ENCODE measurements at regions not wholly inside any gene's neighbourhood (a gene's known extent, or its start where the extent isn't known, plus 50 kb on each side); places are given as distances from the start of the nearest gene placed in this dataset.

GRCh38 chr1:209402697-209403096 lies 180.8 kb upstream of the CAMK1G start:
- Mint-ChIP-seq H3K9me3 (ENCODE audit: unreplicated experiment) (peaks cover 1% of the 10 kb centered on the region), H3K36me3 (ENCODE audit: insufficient read depth, unreplicated experiment) (no peaks in the 10 kb centered on the region), H3K27me3 (ENCODE audit: insufficient read depth, unreplicated experiment) (no peaks in the 10 kb centered on the region), H3K4me3 (ENCODE audit: unreplicated experiment) (no peak overlapping the region), H3K27ac (ENCODE audit: unreplicated experiment) (no peak overlapping the region), H3K4me1 (ENCODE audit: low read depth, unreplicated experiment) (peaks cover 6% of the 10 kb centered on the region)
- ChIA-PET CTCF (no interaction called here), POLR2A (no interaction called here)
- Histone ChIP-seq H3K4me3 (ENCODE audit: low read depth, low read length) (no peak overlapping the region), H3K4me1 (peaks cover 45% of the 10 kb centered on the region), H3K36me3 (ENCODE audit: control insufficient read depth, insufficient read depth, low read length) (no peaks in the 10 kb centered on the region), H3K27me3 (replicated peaks; ENCODE audit: control insufficient read depth, insufficient read depth, low read length) (no peaks in the 10 kb centered on the region), H3K9me3 (no peaks in the 10 kb centered on the region)
- intact Hi-C loops (cut with micrococcal nuclease; ENCODE audit: unreplicated experiment), result no loop called here
- no peak for DNase-seq
- no peak for TF ChIP-seq CTCF (IDR thresholded peaks at IDR 0.05; ENCODE audit: insufficient read depth in 1 of 2, low read depth in 1 of 2, low read length in 1 of 2, severe bottlenecking in 1 of 2, unreplicated experiment in 1 of 2)
- BruUV-seq (replicated peaks), result no TSS peak

- no peaks in the 10 kb centered on the region for H3K4me1 Mint-ChIP-seq (ENCODE audit: low read depth, unreplicated experiment)
- ChIA-PET POLR2A (no interaction called here), CTCF (no interaction called here)
- no peak for DNase-seq
- intact Hi-C loops (cut with micrococcal nuclease; ENCODE audit: unreplicated experiment), result no loop called here
- H3K36me3 Mint-ChIP-seq (ENCODE audit: insufficient read depth, unreplicated experiment), result no peaks in the 10 kb centered on the region
- H3K4me3 Mint-ChIP-seq (ENCODE audit: unreplicated experiment), result no peak overlapping the region
- no peaks in the 10 kb centered on the region for H3K27me3 Mint-ChIP-seq (ENCODE audit: insufficient read depth, unreplicated experiment)
- BruUV-seq (replicated peaks), result no TSS peak
- H3K27ac Mint-ChIP-seq (ENCODE audit: unreplicated experiment), result no peak overlapping the region
- Histone ChIP-seq H3K9me3 (no peaks in the 10 kb centered on the region), H3K36me3 (ENCODE audit: control insufficient read depth, insufficient read depth, low read length) (no peaks in the 10 kb centered on the region), H3K4me3 (ENCODE audit: low read depth, low read length) (no peak overlapping the region), H3K4me1 (peaks cover 38% of the 10 kb centered on the region), H3K27me3 (replicated peaks; ENCODE audit: control insufficient read depth, insufficient read depth, low read length) (no peaks in the 10 kb centered on the region)
- no peak for TF ChIP-seq CTCF (IDR thresholded peaks at IDR 0.05; ENCODE audit: insufficient read depth in 1 of 2, low read depth in 1 of 2, low read length in 1 of 2, severe bottlenecking in 1 of 2, unreplicated experiment in 1 of 2)
- peaks cover 11% of the 10 kb centered on the region for H3K9me3 Mint-ChIP-seq (ENCODE audit: unreplicated experiment)
Measured at GRCh38 chr1:209403921-209404320, 179.6 kb upstream of the CAMK1G start.

- Histone ChIP-seq H3K36me3 (ENCODE audit: control insufficient read depth, insufficient read depth, low read length) (no peaks in the 10 kb centered on the region), H3K27me3 (replicated peaks; ENCODE audit: control insufficient read depth, insufficient read depth, low read length) (no peaks in the 10 kb centered on the region), H3K4me3 (ENCODE audit: low read depth, low read length) (no peak overlapping the region), H3K9me3 (no peaks in the 10 kb centered on the region), H3K4me1 (peaks cover 38% of the 10 kb centered on the region)
- ChIA-PET POLR2A (no interaction called here), CTCF (no interaction called here)
- peaks cover 3% of the 10 kb centered on the region for H3K4me1 Mint-ChIP-seq (ENCODE audit: low read depth, unreplicated experiment)
- no peaks in the 10 kb centered on the region for H3K27me3 Mint-ChIP-seq (ENCODE audit: insufficient read depth, unreplicated experiment)
- intact Hi-C loops (cut with micrococcal nuclease; ENCODE audit: unreplicated experiment), result no loop called here
- no peak overlapping the region for H3K4me3 Mint-ChIP-seq (ENCODE audit: unreplicated experiment)
- no TSS peak for BruUV-seq (replicated peaks)
- H3K36me3 Mint-ChIP-seq (ENCODE audit: insufficient read depth, unreplicated experiment), result peaks cover 5% of the 10 kb centered on the region
- TF ChIP-seq CTCF (IDR thresholded peaks at IDR 0.05; ENCODE audit: insufficient read depth in 1 of 2, low read depth in 1 of 2, low read length in 1 of 2, severe bottlenecking in 1 of 2, unreplicated experiment in 1 of 2), result no peak
- DNase-seq, result no peak
- peak overlapping the region; percentile 33 for H3K27ac Mint-ChIP-seq (ENCODE audit: unreplicated experiment)
- peaks cover 18% of the 10 kb centered on the region for H3K9me3 Mint-ChIP-seq (ENCODE audit: unreplicated experiment)
Measured at GRCh38 chr1:209404577-209404976, 178.9 kb upstream of the CAMK1G start.

Data from Caco-2 (cell line).